ENCODE measurements at regions not wholly inside any gene's neighbourhood (a gene's known extent, or its start where the extent isn't known, plus 50 kb on each side); places are given as distances from the start of the nearest gene placed in this dataset.

DNA sequence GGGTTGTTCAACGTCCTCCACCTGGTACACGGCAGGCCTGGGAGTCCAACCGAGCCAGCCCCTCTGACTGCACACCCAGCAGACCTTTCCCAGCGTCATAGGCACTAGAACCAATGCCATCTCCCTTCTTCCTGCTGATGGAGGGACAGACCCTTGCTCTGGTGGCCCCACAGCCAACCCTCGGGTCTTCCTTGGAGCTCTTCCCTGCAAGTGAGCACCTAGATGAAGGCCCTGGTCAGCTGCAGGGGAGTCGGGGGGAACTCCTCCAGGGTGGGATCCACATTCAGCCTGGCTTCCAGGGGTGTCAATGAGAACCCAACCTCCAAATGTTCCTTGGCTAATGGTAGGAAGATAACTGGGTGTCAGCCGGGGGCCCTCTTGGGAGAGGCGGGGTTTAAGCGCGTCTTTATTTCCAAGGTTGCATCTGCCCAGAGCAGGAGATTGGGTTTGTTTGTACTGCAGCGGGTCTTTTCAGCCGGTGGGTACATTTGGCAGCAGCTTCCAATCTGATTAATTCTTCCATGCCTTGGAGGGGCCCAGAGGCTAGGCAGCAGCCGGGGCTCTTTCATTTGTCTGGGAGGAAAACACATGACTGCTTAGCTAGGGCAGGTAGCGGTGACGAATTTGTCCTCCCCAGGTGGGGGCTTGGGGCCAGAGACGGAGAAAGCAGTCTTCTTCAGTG lies 56.0 kb upstream of the SHISAL1 start:
- in situ Hi-C loops (cut with MboI; ENCODE audit: low sequenced_read_pairs): no loop called here
- Histone ChIP-seq H3K4me3 (no peak overlapping the region), H3K36me3 (replicated peaks) (no peaks in the 10 kb centered on the region), H3K27me3 (ENCODE audit: low read depth) (no peaks in the 10 kb centered on the region), H3K9me3 (no peaks in the 10 kb centered on the region), H3K4me1 (no peaks in the 10 kb centered on the region)
- DNase-seq (ENCODE audit: low spot score in 2 of 2): no peak

DNA sequence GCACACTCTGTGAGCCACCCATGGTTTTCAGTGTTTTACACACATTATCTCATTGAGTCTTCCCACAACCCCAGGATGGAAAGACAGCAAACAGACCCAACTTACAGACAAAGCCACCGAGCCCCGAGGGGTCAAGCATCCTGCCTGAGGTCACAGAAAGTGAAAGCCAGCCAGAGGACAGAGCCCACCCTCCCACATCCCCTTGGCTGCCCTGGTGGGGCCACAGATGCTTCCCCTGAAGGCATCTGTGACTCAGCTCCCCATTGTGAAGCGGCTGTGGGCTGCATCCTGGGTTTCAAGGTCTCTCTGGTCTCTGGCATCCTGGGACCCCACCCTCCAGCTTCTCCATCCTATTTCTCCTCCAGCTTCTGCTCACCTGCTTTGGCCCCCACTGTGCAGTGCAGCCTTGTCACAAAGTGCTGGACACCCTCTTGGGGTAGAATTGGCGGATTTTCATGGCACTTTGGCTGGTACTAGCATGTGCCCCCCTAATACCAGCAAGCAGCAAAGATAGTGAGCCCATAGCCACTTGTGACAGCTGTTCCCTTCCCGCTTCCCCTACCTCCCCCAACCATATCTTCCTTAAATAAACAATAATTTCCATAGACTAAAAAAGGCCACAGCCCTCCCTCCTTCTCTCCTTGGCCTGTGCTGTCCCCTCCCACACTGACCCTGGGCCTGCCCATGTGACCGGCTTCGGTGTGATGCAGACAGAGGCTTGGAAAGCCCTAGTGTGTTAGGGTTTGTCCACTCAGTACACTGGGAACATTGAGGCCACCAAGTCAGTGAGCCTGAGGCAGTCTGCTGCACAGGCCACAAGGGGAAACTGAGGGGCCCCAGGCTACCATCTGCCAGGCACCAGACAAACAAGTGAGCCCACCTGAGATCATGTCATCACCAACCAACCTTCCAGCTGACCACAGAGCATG lies 53.9 kb upstream of the SHISAL1 start:
- H3K9me3 ChIP-seq: no peaks in the 10 kb centered on the region
- no peaks in the 10 kb centered on the region for H3K36me3 ChIP-seq (replicated peaks)
- no peaks in the 10 kb centered on the region for H3K4me1 ChIP-seq
- no peaks in the 10 kb centered on the region for H3K27me3 ChIP-seq (ENCODE audit: low read depth)
- in situ Hi-C loops (cut with MboI; ENCODE audit: low sequenced_read_pairs): no loop called here
- no peak for DNase-seq (ENCODE audit: low spot score in 2 of 2)
- H3K4me3 ChIP-seq: no peak overlapping the region

DNA sequence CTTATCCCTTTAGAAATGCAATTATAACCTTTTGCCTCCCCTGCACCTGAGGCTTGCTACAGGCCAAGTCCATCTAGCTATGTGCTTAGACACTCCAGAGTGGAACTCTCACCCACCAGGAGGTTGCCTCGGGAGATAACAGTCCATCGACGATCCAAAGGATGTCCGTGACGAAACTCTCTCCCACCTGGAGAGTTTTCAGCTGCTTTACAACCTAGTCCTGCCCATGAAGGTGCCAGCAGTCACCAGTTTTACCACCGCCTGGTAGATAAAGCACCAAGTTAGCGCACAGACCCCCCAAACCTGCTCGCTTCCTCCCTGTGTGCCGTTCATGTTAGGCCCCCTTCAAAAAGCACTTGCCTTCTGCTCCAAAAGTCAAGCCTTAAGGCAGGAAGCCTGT lies 53.1 kb upstream of the SHISAL1 start:
- Histone ChIP-seq H3K4me3 (no peak overlapping the region), H3K36me3 (replicated peaks) (no peaks in the 10 kb centered on the region), H3K27me3 (ENCODE audit: low read depth) (no peaks in the 10 kb centered on the region), H3K9me3 (no peaks in the 10 kb centered on the region), H3K4me1 (no peaks in the 10 kb centered on the region)
- no peak for DNase-seq (ENCODE audit: low spot score in 2 of 2)
- in situ Hi-C loops (cut with MboI; ENCODE audit: low sequenced_read_pairs): no loop called here

DNA sequence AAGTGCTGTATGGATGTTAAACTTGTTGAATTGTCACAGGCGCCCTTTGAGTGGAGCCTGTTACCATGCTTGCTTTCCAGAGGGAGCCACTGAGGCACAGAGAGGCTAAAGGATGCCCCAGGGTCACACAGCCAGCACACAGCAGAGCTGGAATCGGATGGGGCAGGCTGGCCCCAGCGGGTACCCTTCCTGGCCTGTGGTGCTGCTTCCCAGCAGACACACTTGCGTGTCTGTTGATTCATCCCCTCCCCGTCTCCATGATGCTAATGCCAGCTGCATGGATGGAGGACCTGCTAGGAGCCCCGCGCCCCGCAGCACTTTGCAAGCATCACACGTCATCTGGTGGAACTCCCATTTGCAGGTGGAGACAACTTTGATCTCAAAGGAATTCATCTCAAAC lies 52.4 kb upstream of the SHISAL1 start:
- H3K4me3 ChIP-seq: no peak overlapping the region
- in situ Hi-C loops (cut with MboI; ENCODE audit: low sequenced_read_pairs): no loop called here
- H3K9me3 ChIP-seq: no peaks in the 10 kb centered on the region
- H3K27me3 ChIP-seq (ENCODE audit: low read depth): no peaks in the 10 kb centered on the region
- no peaks in the 10 kb centered on the region for H3K36me3 ChIP-seq (replicated peaks)
- no peak for DNase-seq (ENCODE audit: low spot score in 2 of 2)
- no peaks in the 10 kb centered on the region for H3K4me1 ChIP-seq

DNA sequence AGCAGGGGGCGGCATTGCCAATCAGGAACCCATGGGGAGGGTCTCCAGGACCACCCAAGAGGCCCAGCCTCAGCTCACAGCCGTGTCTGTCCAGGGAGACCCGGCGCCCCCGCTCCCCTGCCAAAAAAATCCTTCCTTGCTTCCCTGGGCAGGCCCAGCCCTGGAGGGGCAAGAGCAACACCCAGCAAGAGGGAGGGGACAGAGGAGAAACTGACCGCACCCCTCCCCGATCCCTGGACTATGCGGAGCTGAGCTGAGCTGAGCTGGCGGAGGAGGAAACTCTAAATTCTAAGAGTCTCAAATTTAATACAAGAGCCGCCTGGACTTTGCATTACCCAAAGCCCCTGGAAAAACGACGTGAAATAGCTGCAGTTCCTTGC lies 52.0 kb upstream of the SHISAL1 start:
- no peak for DNase-seq (ENCODE audit: low spot score in 2 of 2)
- no peaks in the 10 kb centered on the region for H3K27me3 ChIP-seq (ENCODE audit: low read depth)
- H3K9me3 ChIP-seq: no peaks in the 10 kb centered on the region
- in situ Hi-C loops (cut with MboI; ENCODE audit: low sequenced_read_pairs): no loop called here
- no peaks in the 10 kb centered on the region for H3K36me3 ChIP-seq (replicated peaks)
- H3K4me3 ChIP-seq: no peak overlapping the region
- no peaks in the 10 kb centered on the region for H3K4me1 ChIP-seq

DNA sequence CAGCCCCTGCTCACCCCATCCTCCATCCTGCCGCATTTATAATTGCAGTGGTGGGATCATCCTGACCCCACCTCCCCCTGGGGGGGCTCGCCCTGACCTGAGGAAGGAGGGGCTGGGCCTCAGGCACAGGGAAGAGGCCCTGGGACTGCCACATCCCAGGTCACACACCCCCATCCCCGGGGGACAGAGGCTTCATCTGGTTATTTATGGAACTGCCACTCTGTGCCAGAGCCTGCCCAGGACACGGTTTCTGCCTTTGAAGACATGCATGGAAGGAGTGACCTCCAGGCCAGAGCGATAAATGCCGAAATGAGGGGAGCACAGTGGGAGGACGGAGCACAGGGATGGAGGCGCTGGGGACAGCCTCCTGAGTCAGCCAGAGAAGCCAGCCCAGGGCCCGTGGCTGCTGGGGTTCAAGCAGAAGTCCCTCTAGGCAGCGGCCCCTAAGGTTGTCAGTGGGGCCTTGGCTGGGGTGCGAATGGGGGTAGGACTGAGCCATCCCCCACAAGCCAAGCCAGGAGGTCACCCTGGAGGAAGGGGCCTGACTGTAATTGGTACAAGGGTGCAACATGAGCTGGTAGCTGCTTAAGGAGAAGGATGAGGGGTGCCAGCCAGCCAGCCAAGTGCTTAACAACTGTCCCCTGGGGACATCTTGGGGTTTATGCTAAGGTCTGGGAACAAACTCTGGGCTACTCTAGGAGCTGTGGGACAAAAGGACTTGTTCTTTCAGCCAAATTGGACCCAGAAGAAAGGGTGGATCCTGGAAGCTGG lies 51.4 kb upstream of the SHISAL1 start:
- no peaks in the 10 kb centered on the region for H3K36me3 ChIP-seq (replicated peaks)
- DNase-seq (ENCODE audit: low spot score in 2 of 2): no peak
- no peaks in the 10 kb centered on the region for H3K4me1 ChIP-seq
- no peak overlapping the region for H3K4me3 ChIP-seq
- no peaks in the 10 kb centered on the region for H3K9me3 ChIP-seq
- H3K27me3 ChIP-seq (ENCODE audit: low read depth): no peaks in the 10 kb centered on the region
- in situ Hi-C loops (cut with MboI; ENCODE audit: low sequenced_read_pairs): no loop called here

DNA sequence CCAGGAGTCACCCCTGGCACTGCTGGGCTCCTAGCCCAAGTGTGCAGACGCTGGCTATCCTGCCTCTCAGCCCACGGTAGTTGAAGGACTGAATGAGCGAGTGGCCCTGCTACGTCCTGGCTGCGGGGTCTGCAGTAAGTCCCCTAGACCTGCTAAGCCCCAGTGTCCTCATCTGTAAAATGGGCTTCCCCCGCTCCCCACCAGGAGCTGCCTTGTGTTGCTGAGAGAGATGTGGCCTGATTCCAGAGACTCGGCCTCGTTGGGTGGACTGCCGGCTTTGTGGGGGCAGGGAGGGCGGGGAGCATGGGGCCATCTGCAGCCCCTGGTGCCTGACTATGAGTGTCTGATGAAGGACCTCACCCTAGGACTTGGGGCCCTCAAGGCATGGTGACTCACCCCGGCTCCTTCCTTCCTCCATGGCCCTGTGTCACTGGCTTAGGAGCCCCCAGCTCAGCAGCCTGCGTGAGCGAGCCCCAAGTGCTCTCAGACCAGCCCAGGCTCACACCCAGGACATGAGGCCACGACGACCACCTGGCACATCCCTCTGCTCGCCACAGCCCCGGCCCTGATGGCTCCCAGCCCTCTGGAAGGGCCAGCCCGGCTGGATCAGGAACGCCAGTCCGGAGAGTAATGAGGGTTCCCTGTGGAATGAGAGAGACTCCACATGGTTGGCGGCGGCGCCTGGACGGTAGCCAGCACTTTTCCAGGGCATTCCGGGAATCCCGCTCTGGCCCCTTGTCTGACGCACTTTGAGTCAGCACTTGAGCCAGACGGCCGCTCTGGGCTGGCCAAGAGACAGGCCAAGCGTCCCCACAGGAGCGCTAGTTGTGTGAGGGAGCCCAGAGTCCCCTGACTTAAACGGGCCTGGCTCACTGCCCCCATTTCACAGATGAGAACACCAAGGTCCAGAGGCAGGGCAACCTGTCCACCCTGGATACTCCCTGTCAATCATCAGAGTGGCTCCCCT lies 50.5 kb upstream of the SHISAL1 start:
- Histone ChIP-seq H3K27me3 (ENCODE audit: low read depth) (no peaks in the 10 kb centered on the region), H3K36me3 (replicated peaks) (no peaks in the 10 kb centered on the region), H3K4me1 (no peaks in the 10 kb centered on the region), H3K9me3 (no peaks in the 10 kb centered on the region), H3K4me3 (no peak overlapping the region)
- in situ Hi-C loops (cut with MboI; ENCODE audit: low sequenced_read_pairs): no loop called here
- DNase-seq (ENCODE audit: low spot score in 2 of 2): no peak

DNA sequence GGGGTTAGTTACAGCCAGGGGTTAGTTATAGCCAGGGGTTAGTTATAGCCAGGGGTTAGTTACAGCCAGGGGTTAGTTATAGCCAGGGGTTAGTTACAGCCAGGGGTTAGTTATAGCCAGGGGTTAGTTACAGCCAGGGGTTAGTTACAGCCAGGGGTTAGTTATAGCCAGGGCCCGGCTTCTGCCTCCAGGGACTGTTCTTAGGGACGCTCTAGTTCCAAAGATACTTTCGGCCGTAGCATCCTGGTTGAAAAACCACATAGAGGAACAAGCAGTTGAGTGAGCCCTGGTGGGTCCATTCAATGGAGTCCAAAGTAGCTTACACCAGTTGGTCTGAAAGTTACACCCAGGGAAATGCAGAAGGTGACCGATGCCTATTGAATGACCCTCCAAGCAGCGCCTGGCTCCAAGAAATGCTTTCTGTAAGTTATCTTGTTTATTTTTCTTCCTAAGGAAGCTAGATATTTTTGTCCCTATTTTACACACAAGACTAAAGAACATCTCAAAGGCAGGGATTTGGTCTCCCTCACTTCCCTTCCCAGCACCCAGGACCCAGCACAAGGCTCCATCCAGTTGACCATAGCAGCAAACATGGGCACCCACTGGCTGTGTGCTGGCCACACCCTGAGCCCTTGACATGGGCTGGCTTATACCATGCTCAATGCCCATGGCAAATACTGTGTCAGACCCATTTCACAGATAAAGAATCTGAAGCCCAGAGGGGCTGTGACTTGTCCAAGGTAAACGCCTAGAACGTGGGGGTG lies 49.7 kb upstream of the SHISAL1 start:
- H3K4me1 ChIP-seq: no peaks in the 10 kb centered on the region
- H3K9me3 ChIP-seq: no peaks in the 10 kb centered on the region
- 0 out of 2 replicates have a peak, but pooled peaks cover 4% of the 10 kb centered on the region for H3K27me3 ChIP-seq (ENCODE audit: low read depth)
- in situ Hi-C loops (cut with MboI; ENCODE audit: low sequenced_read_pairs): no loop called here
- H3K4me3 ChIP-seq: no peak overlapping the region
- H3K36me3 ChIP-seq (replicated peaks): no peaks in the 10 kb centered on the region
- DNase-seq (ENCODE audit: low spot score in 2 of 2): no peak
